ENCODE measurements at regions not wholly inside any gene's neighbourhood (a gene's known extent, or its start where the extent isn't known, plus 50 kb on each side); places are given as distances from the start of the nearest gene placed in this dataset.

DNA sequence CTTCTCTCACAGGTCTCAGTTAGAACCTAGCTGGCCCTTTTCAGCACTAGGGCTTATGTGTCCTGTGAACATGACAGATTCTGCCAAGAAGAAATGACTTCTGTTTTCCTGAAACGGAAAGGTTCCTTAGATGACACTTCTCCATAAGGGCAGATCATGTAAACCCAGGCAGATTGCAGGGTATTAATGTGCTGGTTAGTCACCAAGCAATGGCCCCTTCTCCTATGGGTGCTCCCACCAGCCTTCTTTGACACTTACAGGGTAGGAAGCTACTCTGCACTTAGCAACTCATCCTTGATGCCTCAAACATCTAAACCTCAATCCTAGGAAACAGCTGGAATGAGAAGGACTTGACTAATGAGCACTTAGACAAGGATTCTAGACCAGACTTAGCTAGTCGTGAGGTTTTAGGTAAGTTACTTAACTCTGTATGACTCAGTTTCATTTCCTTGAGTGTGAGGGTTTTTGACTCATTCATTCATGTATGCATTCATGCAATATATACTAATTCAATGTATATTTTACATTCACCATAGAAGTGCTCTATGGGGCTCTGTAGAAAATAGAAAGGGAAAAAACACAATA lies 74.1 kb upstream of the PLXNA2 start:
- intact Hi-C loops (cut with DNase I): no loop called here
- Histone ChIP-seq H3K9me3 (no peaks in the 10 kb centered on the region), H3K36me3 (no peaks in the 10 kb centered on the region), H3K27me3 (no peaks in the 10 kb centered on the region), H3K4me1 (ENCODE audit: insufficient read depth) (no peaks in the 10 kb centered on the region), H3K4me3 (no peak overlapping the region), H3K27ac (no peak overlapping the region)
- WGBS, 3 donors: 84 to 91% (median 86%) methylated on average over 2 of the region's 2 CpGs
- no peak for TF ChIP-seq POLR2A (IDR thresholded peaks at IDR 0.05)
- TF ChIP-seq, protein P1, sequence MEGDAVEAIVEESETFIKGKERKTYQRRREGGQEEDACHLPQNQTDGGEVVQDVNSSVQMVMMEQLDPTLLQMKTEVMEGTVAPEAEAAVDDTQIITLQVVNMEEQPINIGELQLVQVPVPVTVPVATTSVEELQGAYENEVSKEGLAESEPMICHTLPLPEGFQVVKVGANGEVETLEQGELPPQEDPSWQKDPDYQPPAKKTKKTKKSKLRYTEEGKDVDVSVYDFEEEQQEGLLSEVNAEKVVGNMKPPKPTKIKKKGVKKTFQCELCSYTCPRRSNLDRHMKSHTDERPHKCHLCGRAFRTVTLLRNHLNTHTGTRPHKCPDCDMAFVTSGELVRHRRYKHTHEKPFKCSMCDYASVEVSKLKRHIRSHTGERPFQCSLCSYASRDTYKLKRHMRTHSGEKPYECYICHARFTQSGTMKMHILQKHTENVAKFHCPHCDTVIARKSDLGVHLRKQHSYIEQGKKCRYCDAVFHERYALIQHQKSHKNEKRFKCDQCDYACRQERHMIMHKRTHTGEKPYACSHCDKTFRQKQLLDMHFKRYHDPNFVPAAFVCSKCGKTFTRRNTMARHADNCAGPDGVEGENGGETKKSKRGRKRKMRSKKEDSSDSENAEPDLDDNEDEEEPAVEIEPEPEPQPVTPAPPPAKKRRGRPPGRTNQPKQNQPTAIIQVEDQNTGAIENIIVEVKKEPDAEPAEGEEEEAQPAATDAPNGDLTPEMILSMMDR (IDR thresholded peaks at IDR 0.05): no peak
- no peak for TF ChIP-seq EP300 (IDR thresholded peaks at IDR 0.05)
- DNase-seq: no peak

DNA sequence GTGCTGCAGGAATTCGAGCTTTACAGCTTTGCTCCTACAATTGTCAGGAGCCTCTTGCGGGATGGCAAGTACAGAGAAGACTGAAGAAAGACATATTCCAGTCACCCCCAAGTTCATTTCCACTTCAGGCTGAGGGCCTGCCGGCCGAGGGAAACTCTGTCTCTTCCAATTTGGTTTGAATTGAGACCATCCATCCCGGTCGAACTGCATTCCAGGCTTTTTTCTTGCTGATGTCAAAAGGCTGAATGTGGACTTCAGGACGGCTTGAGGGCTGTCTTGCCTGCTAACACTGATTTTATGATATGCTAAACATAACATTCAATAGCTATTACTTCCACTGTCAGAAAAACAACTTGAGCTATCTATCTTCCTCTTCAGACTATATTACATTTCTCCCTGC lies 79.8 kb upstream of the PLXNA2 start:
- TF ChIP-seq EP300 (IDR thresholded peaks at IDR 0.05): no peak
- Histone ChIP-seq H3K27me3 (no peaks in the 10 kb centered on the region), H3K9me3 (no peaks in the 10 kb centered on the region), H3K4me3 (no peak overlapping the region), H3K27ac (no peak overlapping the region), H3K4me1 (ENCODE audit: insufficient read depth) (no peaks in the 10 kb centered on the region), H3K36me3 (no peaks in the 10 kb centered on the region)
- intact Hi-C loops (cut with DNase I): no loop called here
- WGBS, 3 donors: 74 to 82% (median 79%) methylated on average over 7 of the region's 7 CpGs
- no peak for DNase-seq

DNA sequence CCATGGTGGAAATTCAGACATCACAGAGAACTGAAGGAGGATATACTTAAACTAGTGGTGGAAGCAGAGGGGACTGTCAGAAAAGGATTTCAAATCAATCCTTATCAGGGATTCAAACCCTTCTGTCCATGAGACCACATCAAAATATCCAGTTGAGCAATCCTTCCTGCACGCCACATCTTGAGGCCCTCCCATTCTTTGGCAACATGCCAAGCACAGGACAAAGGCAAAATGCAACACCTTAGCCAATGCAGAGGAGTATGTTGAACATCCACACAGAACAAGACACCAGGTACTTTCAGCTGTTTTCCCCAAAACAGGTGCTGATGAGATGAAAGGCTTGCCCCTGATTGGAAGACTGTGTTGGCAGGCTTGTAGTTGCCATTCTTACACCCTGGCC lies 81.8 kb upstream of the PLXNA2 start:
- DNase-seq: no peak
- H3K9me3 ChIP-seq: no peaks in the 10 kb centered on the region
- H3K36me3 ChIP-seq: no peaks in the 10 kb centered on the region
- no peak for TF ChIP-seq EP300 (IDR thresholded peaks at IDR 0.05)
- TF ChIP-seq, protein P1 (IDR thresholded peaks at IDR 0.05): no peak
- no peak for TF ChIP-seq POLR2A (IDR thresholded peaks at IDR 0.05)
- H3K4me3 ChIP-seq: no peak overlapping the region
- intact Hi-C loops (cut with DNase I): no loop called here
- no peaks in the 10 kb centered on the region for H3K4me1 ChIP-seq (ENCODE audit: insufficient read depth)
- 45 to 62% (median 52%) methylated on average over 1 of the region's 1 CpG for WGBS, 3 donors
- H3K27ac ChIP-seq: no peak overlapping the region
- no peaks in the 10 kb centered on the region for H3K27me3 ChIP-seq

DNA sequence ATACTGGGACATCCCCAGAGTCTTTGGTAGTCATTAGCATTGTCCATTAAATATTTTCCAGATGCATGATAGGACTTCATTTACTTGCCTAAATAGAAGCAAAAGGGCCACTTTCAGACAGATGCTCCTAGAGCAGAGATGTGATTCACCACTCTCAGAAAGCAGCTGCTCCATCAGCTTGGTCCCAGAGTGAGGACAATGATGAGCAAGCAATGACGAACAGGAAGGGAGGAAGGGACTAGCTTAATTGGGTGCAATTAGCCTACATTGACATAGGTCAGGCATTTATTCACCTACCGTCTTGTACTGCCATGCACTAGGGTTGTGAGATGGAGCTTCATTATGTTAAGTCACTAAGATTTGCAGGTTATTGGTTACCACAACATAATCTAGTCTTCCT lies 85.1 kb upstream of the PLXNA2 start:
- Histone ChIP-seq H3K27me3 (no peaks in the 10 kb centered on the region), H3K27ac (no peak overlapping the region), H3K9me3 (no peaks in the 10 kb centered on the region), H3K4me1 (ENCODE audit: insufficient read depth) (no peaks in the 10 kb centered on the region), H3K4me3 (no peak overlapping the region), H3K36me3 (no peaks in the 10 kb centered on the region)
- intact Hi-C loops (cut with DNase I): no loop called here
- 85 to 90% (median 85%) methylated on average over 2 of the region's 2 CpGs for WGBS, 3 donors
- TF ChIP-seq POLR2A (IDR thresholded peaks at IDR 0.05) (no peak), EP300 (IDR thresholded peaks at IDR 0.05) (no peak)
- TF ChIP-seq, protein P1 (IDR thresholded peaks at IDR 0.05): no peak
- no peak for DNase-seq

DNA sequence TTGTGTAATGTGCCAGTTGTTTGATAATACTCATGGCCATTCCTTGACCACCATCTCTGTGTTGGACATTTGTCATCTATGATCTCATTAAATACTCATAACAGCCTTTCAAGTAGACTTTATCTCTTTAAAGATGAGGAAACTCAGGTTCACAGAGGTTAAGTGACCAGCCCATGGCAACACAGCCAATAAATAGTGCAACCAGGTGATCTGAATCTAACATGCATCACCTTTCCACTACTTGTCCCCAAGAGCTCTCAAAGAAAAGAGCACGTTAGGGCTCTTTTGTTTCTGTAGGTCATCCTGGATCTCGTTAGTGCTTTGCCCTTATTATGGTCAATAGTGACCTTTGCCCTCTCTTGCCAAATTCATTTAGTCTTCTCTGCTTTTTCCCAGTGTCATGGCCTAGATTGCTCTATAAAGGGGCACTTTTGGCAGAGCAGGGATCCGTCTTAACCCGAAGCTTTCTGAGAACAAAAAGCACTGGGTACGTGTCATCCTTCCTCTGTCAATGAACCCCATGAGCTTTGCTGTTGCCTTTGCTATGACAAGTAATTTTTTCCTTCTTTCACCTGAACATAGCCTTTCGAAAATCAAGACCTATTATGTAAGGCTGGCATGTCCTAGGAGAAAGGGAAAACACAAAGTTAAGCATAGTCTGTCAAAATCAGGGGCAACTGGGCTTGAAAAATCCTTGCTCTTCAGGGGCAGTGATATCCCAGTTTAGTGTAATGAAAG lies 88.0 kb upstream of the PLXNA2 start:
- H3K4me3 ChIP-seq: no peak overlapping the region
- H3K4me1 ChIP-seq (ENCODE audit: insufficient read depth): no peaks in the 10 kb centered on the region
- no peak overlapping the region for H3K27ac ChIP-seq
- TF ChIP-seq, protein P1 (IDR thresholded peaks at IDR 0.05): no peak
- TF ChIP-seq POLR2A (IDR thresholded peaks at IDR 0.05) (no peak), EP300 (IDR thresholded peaks at IDR 0.05) (no peak)
- 86% methylated on average over 6 of the region's 6 CpGs for WGBS, 3 donors
- no peaks in the 10 kb centered on the region for H3K36me3 ChIP-seq
- no peak for DNase-seq
- H3K9me3 ChIP-seq: no peaks in the 10 kb centered on the region
- intact Hi-C loops (cut with DNase I): no loop called here
- no peaks in the 10 kb centered on the region for H3K27me3 ChIP-seq
